HepG2 (cell line): ENCODE measurements at regions not wholly inside any gene's neighbourhood (a gene's known extent, or its start where the extent isn't known, plus 50 kb on each side); places are given as distances from the start of the nearest gene placed in this dataset.
A peak's percentile ranks its signal among the peaks of the same experiment; 100 is the strongest.
"Not testable (repeated sequence)": the region's sequence is repeated elsewhere in the genome, so short reads cannot be mapped to it uniquely, and the experiment has no call there.

Experiments
- ATAC-seq: fragments of 200-7000 bp; cut with Tn5 transposase; 3 replicates; pipeline ENCODE4 v1.9.1; 2020; ENCODE audit warnings: mild to moderate bottlenecking, moderate library complexity
- BruUV-seq: library from RNA; stranded (reverse); fragments of 400-500 nt; replicated peaks from 2 replicates; lab custom pipeline; 2021; lab: Mats Ljungman, UMichigan
- CTCF ChIA-PET: fragments of 300-600 bp; formaldehyde crosslinking; extraction: SDS; loops from one replicate; lab custom pipeline; 2021; ENCODE audit warnings: low total read pairs, inconsistent platforms, low intra/inter-chr PET ratio; lab: Yijun Ruan, JAX
- POLR2A ChIA-PET: fragments of 350-600 bp; sonication (Branson Sonifier 250); formaldehyde crosslinking; loops from one replicate; lab custom pipeline; 2020; ENCODE audit warnings: antibody characterized with exemption, inconsistent platforms; lab: Yijun Ruan, JAX
- DNase-seq: peaks from one replicate; pipeline ENCODE4 v3.0.0-alpha.2; 2015; ENCODE audit warnings: low spot score
- FAIRE-seq: peaks from 3 replicates; lab custom pipeline; 2011; peaks lifted over from hg19 to GRCh38; lab: Jason Lieb, UNC
- H2AFZ ChIP-seq: one replicate; pipeline ENCODE4 v1.6.1; 2011; ENCODE audit warnings: low read length, inconsistent platforms
- H3K27ac ChIP-seq: fragments of 300-600 bp; 3 replicates; pipeline ENCODE4 v1.8.0; 2011; ENCODE audit warnings: mixed run types, mild to moderate bottlenecking, mixed read lengths, low read length, inconsistent platforms; ENCODE audit not compliant: insufficient read depth; ENCODE audit errors: extremely low read length
- H3K27me3 ChIP-seq, 2 experiments: fragments of 200-600 bp in 1 of 2; 2 replicates in 1 of 2; 3 replicates in 1 of 2; pipeline versions ENCODE4 v1.6.0 to v1.8.0; 2011; ENCODE audit warnings: low read length in 2 of 2, mild to moderate bottlenecking in 2 of 2, moderate library complexity in 2 of 2, inconsistent platforms in 1 of 2; ENCODE audit not compliant: insufficient read depth in 2 of 2, control insufficient read depth in 1 of 2
- H3K36me3 ChIP-seq, 2 experiments: fragments of 200-600 bp in 1 of 2; replicated peaks in 1 of 2; 2 replicates in 1 of 2; 3 replicates in 1 of 2; pipeline versions ENCODE4 v1.5.1 to v1.8.0; 2011; ENCODE audit warnings: low read length in 2 of 2, inconsistent platforms in 1 of 2; ENCODE audit not compliant: insufficient read depth in 2 of 2, control insufficient read depth in 1 of 2
- H3K4me1 ChIP-seq: 2 replicates; pipeline ENCODE4 v1.5.1; 2012; ENCODE audit warnings: low read length, inconsistent platforms; ENCODE audit not compliant: insufficient read depth
- H3K4me2 ChIP-seq: 2 replicates; pipeline ENCODE4 v1.6.0; 2011; ENCODE audit warnings: low read depth, low read length, inconsistent platforms
- H3K4me3 ChIP-seq, 3 experiments: fragments of 200-600 bp in 1 of 3; sonication (generic), shearing (Covaris generic) in 1 of 3; replicated peaks in 1 of 3; 2 replicates each; pipeline ENCODE4 v1.5.1; 2011 to 2016; ENCODE audit warnings: low read length in 3 of 3, inconsistent platforms in 2 of 3, low read depth in 2 of 3, mild to moderate bottlenecking in 2 of 3, control low read depth in 1 of 3, mixed read lengths in 1 of 3; ENCODE audit not compliant: insufficient read depth in 1 of 3
- H3K79me2 ChIP-seq: one replicate; pipeline ENCODE4 v1.6.1; 2011; ENCODE audit warnings: low read length, inconsistent platforms; ENCODE audit not compliant: insufficient read depth
- H3K9ac ChIP-seq: 2 replicates; pipeline ENCODE4 v1.6.0; 2011; ENCODE audit warnings: mild to moderate bottlenecking, low read depth, low read length, inconsistent platforms; ENCODE audit not compliant: insufficient read depth
- H3K9me3 ChIP-seq: 2 replicates; pipeline ENCODE4 v1.5.1; 2012; ENCODE audit warnings: mild to moderate bottlenecking, low read length
- H4K20me1 ChIP-seq: 2 replicates; pipeline ENCODE4 v1.6.0; 2011; ENCODE audit warnings: inconsistent platforms, mild to moderate bottlenecking, low read length, moderate library complexity; ENCODE audit not compliant: insufficient read depth
- WGBS: methylation state at CpG from one replicate; pipeline ENCODE4 v1.1.6; 2017; ENCODE audit warnings: low lambda C conversion rate; 5-methylcytosine and 5-hydroxymethylcytosine counted together
- in situ Hi-C: cut with HindIII; loops from 2 replicates; pipeline ENCODE4 v1.10.0; 2017; ENCODE audit warnings: low pct_unique_long_range_greater_than_20kb; ENCODE audit not compliant: extremely low pct_ligation_motif_present
- intact Hi-C: fragments of 100-400 bp; cut with micrococcal nuclease; formaldehyde crosslinking; loops from one replicate; pipeline ENCODE4 v1.10.0; 2022; ENCODE audit not compliant: unreplicated experiment
- small RNA-seq, 3 experiments: library from RNA; depleted of rRNA; stranded (forward); fragments of <200 nt; gene quantifications; one replicate each; pipeline ENCODE3, GENCODE V24; 2012; ENCODE audit warnings: low read depth in 2 of 3, low replicate concordance in 1 of 3; ENCODE audit not compliant: insufficient read length in 3 of 3, insufficient read depth in 2 of 3

GRCh38 chrX:89405148-89405547 lies 516.6 kb upstream of the TGIF2LX start:
- in situ Hi-C loops, ATAC-seq, H3K4me3 ChIP-seq, BruUV-seq, H3K9me3 ChIP-seq, intact Hi-C loops, H4K20me1 ChIP-seq, DNase-seq, H3K36me3 ChIP-seq, H3K27me3 ChIP-seq, POLR2A ChIA-PET, H3K27ac ChIP-seq, H3K4me1 ChIP-seq, H3K4me2 ChIP-seq, H3K79me2 ChIP-seq, H2AFZ ChIP-seq, H3K9ac ChIP-seq, CTCF ChIA-PET: not testable (repeated sequence)
- FAIRE-seq, result peak; percentile 18
- WGBS, result 0% methylated on average over 1 of the region's 1 CpG

- POLR2A ChIA-PET, H4K20me1 ChIP-seq, H3K4me3 ChIP-seq, H3K9ac ChIP-seq, H3K27me3 ChIP-seq, H2AFZ ChIP-seq, FAIRE-seq, DNase-seq, in situ Hi-C loops, ATAC-seq, intact Hi-C loops, H3K27ac ChIP-seq, H3K4me2 ChIP-seq, H3K79me2 ChIP-seq, H3K36me3 ChIP-seq, BruUV-seq, H3K4me1 ChIP-seq, CTCF ChIA-PET, H3K9me3 ChIP-seq: not testable (repeated sequence)
- no CpG with 5 or more reads among the region's 12 CpGs for WGBS
Measured at GRCh38 chrX:89416930-89417329, 504.8 kb upstream of the TGIF2LX start.

- in situ Hi-C loops, intact Hi-C loops, BruUV-seq, H3K4me1 ChIP-seq, H3K27ac ChIP-seq, H3K9ac ChIP-seq, H3K36me3 ChIP-seq, H4K20me1 ChIP-seq, H3K79me2 ChIP-seq, FAIRE-seq, H2AFZ ChIP-seq, H3K4me2 ChIP-seq, ATAC-seq, POLR2A ChIA-PET, CTCF ChIA-PET, H3K27me3 ChIP-seq, H3K4me3 ChIP-seq, H3K9me3 ChIP-seq, DNase-seq: not testable (repeated sequence)
- WGBS, result no CpG with 5 or more reads among the region's 2 CpGs
Measured at GRCh38 chrX:89432652-89433231, 489.0 kb upstream of the TGIF2LX start.

Small RNA genes lying in the stretch of these regions (small RNA-seq; reads per million reads assigned to genes)
- gene SRIP2, result 0 reads per million in 3 experiments
